ENCODE measurements at regions not wholly inside any gene's neighbourhood (a gene's known extent, or its start where the extent isn't known, plus 50 kb on each side); places are given as distances from the start of the nearest gene placed in this dataset.

DNA sequence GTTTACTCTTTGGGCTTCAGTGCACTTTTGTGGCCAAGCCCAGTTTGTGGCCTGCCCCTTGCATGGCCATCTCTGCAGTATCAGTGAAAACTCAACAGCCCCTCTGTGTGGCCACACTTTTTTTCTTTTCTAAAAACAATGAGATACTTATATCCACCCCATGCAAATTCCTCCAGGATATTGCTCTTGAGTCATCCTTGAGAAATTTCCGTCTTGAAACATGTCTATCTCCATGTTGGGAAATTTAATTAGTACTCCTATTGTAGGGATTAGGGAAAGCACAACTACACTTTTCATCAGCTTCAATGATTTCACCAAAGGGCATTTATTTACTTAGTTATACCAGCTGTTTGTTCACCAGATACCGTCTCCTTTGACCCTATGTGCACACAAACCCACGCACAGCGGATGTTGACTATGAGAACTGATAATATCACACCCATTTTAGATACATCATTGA, 993.1 kb downstream of the TSN start:
- Histone ChIP-seq H3K9me3 (ENCODE audit: control insufficient read depth in 2 of 2, low read length in 2 of 2) (no peaks in the 10 kb centered on the region), H3K36me3 (ENCODE audit: control insufficient read depth in 2 of 2, insufficient read depth in 2 of 2, low read length in 2 of 2) (no peaks in the 10 kb centered on the region), H3K27ac (ENCODE audit: low read length) (no peak overlapping the region), H3K27me3 (ENCODE audit: control insufficient read depth in 1 of 2, insufficient read depth in 2 of 2, low read length in 2 of 2) (no peaks in the 10 kb centered on the region), H3K4me1 (ENCODE audit: control insufficient read depth, insufficient read depth, low read length) (no peaks in the 10 kb centered on the region), H3K4me3 (ENCODE audit: low read length in 2 of 2) (no peak overlapping the region), H3K9ac (ENCODE audit: low read length in 2 of 2) (no peak overlapping the region)

DNA sequence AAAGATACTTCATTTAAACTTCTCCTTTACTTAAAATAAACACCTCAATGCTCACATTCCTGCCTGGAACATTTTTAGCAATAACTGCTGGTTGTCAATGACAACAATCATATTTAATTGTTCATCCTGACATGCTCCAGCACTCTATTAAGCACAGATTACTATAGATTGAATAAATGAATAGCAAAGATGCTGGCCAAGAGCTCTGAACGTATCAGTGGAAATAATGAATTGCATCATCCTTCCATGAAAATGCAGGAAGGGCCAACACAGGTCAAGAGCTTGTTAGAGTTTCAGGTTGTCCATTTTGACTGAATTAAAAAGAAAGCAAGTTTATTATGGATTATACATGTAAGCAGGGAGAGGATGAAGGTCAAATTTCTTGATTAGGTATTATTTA, 994.0 kb downstream of the TSN start:
- Histone ChIP-seq H3K36me3 (ENCODE audit: control insufficient read depth in 2 of 2, insufficient read depth in 2 of 2, low read length in 2 of 2) (no peaks in the 10 kb centered on the region), H3K4me3 (ENCODE audit: low read length in 2 of 2) (no peak overlapping the region), H3K9me3 (ENCODE audit: control insufficient read depth in 2 of 2, low read length in 2 of 2) (no peaks in the 10 kb centered on the region), H3K27me3 (ENCODE audit: control insufficient read depth in 1 of 2, insufficient read depth in 2 of 2, low read length in 2 of 2) (no peaks in the 10 kb centered on the region), H3K4me1 (ENCODE audit: control insufficient read depth, insufficient read depth, low read length) (no peaks in the 10 kb centered on the region), H3K9ac (ENCODE audit: low read length in 2 of 2) (no peak overlapping the region), H3K27ac (ENCODE audit: low read length) (no peak overlapping the region)

DNA sequence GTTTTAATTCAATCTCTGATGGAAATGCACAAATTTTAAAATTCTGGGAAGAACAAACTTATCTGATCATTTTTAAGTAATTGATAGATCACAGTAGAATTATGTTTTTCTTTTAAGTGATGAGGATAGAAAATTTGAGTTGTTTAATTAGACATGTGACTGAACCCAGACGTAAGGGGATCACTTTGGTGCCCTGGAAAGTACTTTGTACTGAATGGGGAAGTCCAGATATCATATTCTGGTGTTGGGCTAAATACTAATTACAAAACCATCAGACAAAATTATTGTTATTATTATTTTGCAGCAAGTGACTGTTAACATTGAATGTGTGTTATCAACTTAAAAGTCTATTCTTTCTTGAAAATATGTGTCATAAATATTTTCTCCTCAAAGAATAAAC, 994.6 kb downstream of the TSN start:
- Histone ChIP-seq H3K9ac (ENCODE audit: low read length in 2 of 2) (no peak overlapping the region), H3K4me1 (ENCODE audit: control insufficient read depth, insufficient read depth, low read length) (no peaks in the 10 kb centered on the region), H3K4me3 (ENCODE audit: low read length in 2 of 2) (no peak overlapping the region), H3K36me3 (ENCODE audit: control insufficient read depth in 2 of 2, insufficient read depth in 2 of 2, low read length in 2 of 2) (no peaks in the 10 kb centered on the region), H3K27me3 (ENCODE audit: control insufficient read depth in 1 of 2, insufficient read depth in 2 of 2, low read length in 2 of 2) (no peaks in the 10 kb centered on the region), H3K27ac (ENCODE audit: low read length) (no peak overlapping the region), H3K9me3 (ENCODE audit: control insufficient read depth in 2 of 2, low read length in 2 of 2) (no peaks in the 10 kb centered on the region)

DNA sequence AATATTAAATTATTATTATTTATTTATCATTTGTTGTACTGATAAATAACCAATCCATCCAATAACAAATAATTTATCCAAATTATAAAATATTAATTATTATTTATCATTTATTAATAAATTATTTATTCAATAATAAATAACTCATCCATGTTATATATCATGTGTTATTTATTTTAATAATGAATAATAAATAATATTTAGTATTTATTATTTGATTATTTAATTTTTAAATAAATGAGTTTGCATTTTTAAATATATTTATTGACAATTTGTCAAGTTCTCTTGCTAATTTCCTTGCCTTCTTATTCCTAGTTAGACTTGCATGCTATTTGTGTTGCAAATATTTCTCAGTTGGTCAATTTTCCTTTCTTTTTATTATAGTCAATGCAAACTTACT, 995.4 kb downstream of the TSN start:
- Histone ChIP-seq H3K27ac (ENCODE audit: low read length) (no peak overlapping the region), H3K9ac (ENCODE audit: low read length in 2 of 2) (no peak overlapping the region), H3K4me1 (ENCODE audit: control insufficient read depth, insufficient read depth, low read length) (no peaks in the 10 kb centered on the region), H3K27me3 (ENCODE audit: control insufficient read depth in 1 of 2, insufficient read depth in 2 of 2, low read length in 2 of 2) (no peaks in the 10 kb centered on the region), H3K36me3 (ENCODE audit: control insufficient read depth in 2 of 2, insufficient read depth in 2 of 2, low read length in 2 of 2) (no peaks in the 10 kb centered on the region), H3K9me3 (ENCODE audit: control insufficient read depth in 2 of 2, low read length in 2 of 2) (no peaks in the 10 kb centered on the region), H3K4me3 (ENCODE audit: low read length in 2 of 2) (no peak overlapping the region)

DNA sequence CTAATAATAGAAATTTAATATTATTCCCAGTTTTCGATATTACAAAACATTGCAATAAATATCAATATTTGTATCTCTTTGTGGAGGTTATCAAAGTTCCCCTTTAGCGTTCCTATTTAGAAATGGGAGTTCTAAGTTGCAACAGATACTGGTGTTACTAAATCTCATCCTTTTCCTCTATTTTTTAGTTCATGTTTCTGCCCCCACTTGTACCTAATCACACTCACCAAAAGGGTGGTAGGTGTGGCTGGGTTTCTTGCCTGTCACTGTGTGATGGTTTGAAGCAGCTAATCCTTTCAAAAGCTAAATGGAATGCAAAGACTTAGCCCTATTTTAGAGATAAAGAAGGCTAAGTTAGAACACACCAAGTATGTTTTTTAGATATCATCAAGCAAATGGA, 997.9 kb downstream of the TSN start:
- no peaks in the 10 kb centered on the region for H3K9me3 ChIP-seq (ENCODE audit: control insufficient read depth in 2 of 2, low read length in 2 of 2)
- no peaks in the 10 kb centered on the region for H3K36me3 ChIP-seq (ENCODE audit: control insufficient read depth in 2 of 2, insufficient read depth in 2 of 2, low read length in 2 of 2)
- H3K4me1 ChIP-seq (ENCODE audit: control insufficient read depth, insufficient read depth, low read length): no peaks in the 10 kb centered on the region
- H3K9ac ChIP-seq (ENCODE audit: low read length in 2 of 2): no peak overlapping the region
- no peaks in the 10 kb centered on the region for H3K27me3 ChIP-seq (ENCODE audit: control insufficient read depth in 1 of 2, insufficient read depth in 2 of 2, low read length in 2 of 2)
- no peak overlapping the region for H3K4me3 ChIP-seq (ENCODE audit: low read length in 2 of 2)
- H3K27ac ChIP-seq (ENCODE audit: low read length): no peak overlapping the region

DNA sequence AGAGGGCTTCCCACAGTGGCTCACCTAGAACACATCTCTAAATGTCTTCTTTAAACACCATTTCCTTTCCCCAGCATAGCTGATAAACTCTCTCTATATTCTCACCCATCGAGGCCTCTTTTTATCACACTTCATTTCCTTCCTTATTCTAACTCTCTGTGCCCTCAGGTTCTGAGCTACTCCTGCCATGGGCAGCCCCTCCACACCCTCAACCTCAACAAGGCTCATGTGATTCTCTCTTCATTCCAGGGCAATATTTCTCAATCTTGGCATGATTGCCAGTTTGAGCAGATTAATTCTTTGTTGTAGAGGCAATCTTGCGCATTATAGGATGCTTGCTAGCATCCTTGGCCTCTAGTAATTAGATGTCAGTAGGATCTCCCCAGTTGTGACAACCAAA, 999.1 kb downstream of the TSN start:
- H3K27me3 ChIP-seq (ENCODE audit: control insufficient read depth in 1 of 2, insufficient read depth in 2 of 2, low read length in 2 of 2): no peaks in the 10 kb centered on the region
- no peak overlapping the region for H3K9ac ChIP-seq (ENCODE audit: low read length in 2 of 2)
- no peaks in the 10 kb centered on the region for H3K36me3 ChIP-seq (ENCODE audit: control insufficient read depth in 2 of 2, insufficient read depth in 2 of 2, low read length in 2 of 2)
- no peaks in the 10 kb centered on the region for H3K4me1 ChIP-seq (ENCODE audit: control insufficient read depth, insufficient read depth, low read length)
- no peaks in the 10 kb centered on the region for H3K9me3 ChIP-seq (ENCODE audit: control insufficient read depth in 2 of 2, low read length in 2 of 2)
- no peak overlapping the region for H3K27ac ChIP-seq (ENCODE audit: low read length)
- no peak overlapping the region for H3K4me3 ChIP-seq (ENCODE audit: low read length in 2 of 2)

DNA sequence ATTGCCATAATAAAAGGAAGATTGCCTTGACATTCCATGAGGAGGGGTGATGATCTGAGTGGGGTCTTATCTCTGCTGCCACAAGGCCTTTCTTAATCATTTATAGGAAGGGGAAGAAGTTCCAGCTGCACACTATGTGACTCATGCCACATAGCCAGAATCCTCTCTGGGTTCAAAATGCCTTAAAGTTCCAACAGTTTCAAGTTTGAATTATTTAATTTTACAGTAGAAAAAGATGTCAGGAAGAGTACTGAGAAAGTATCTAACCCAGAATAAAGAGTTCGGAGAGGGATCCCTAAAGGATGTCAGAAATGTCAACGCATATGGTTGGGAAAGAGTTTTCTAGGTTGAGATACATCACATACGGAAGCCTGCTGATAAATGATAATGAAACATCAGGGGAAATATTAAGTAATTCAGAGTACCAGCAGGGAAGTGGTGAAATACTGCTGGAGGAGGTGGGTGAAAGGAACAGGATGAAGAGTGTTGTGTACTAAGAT, 999.9 kb downstream of the TSN start:
- Histone ChIP-seq H3K36me3 (ENCODE audit: control insufficient read depth in 2 of 2, insufficient read depth in 2 of 2, low read length in 2 of 2) (no peaks in the 10 kb centered on the region), H3K4me3 (ENCODE audit: low read length in 2 of 2) (no peak overlapping the region), H3K27me3 (ENCODE audit: control insufficient read depth in 1 of 2, insufficient read depth in 2 of 2, low read length in 2 of 2) (no peaks in the 10 kb centered on the region), H3K4me1 (ENCODE audit: control insufficient read depth, insufficient read depth, low read length) (no peaks in the 10 kb centered on the region), H3K27ac (ENCODE audit: low read length) (no peak overlapping the region), H3K9ac (ENCODE audit: low read length in 2 of 2) (no peak overlapping the region), H3K9me3 (ENCODE audit: control insufficient read depth in 2 of 2, low read length in 2 of 2) (peaks cover 0 to 2% of the 10 kb centered on the region in 2 donors)

DNA sequence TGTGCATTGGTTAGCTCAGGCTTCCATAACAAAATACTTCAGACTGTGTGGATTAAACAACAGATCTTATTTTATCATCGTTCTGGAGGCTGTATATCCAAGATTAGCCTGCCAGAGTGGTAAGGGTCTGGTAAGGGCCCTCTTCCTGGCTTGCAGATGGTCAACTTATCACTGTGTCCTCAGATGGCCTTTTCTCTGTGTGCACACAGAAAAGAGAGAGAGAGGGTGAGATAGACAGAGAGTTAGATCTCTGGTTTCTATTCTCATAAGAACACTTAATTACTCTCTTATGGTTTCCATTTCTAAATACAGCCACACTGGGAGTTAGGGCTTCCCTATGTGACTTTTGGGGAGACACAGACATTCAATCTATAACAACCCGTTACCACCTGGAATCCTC, 1003.5 kb downstream of the TSN start:
- no peak overlapping the region for H3K27ac ChIP-seq (ENCODE audit: low read length)
- H3K4me3 ChIP-seq (ENCODE audit: low read length in 2 of 2): no peak overlapping the region
- no peaks in the 10 kb centered on the region for H3K36me3 ChIP-seq (ENCODE audit: control insufficient read depth in 2 of 2, insufficient read depth in 2 of 2, low read length in 2 of 2)
- H3K9ac ChIP-seq (ENCODE audit: low read length in 2 of 2): no peak overlapping the region
- H3K27me3 ChIP-seq (ENCODE audit: control insufficient read depth in 1 of 2, insufficient read depth in 2 of 2, low read length in 2 of 2): no peaks in the 10 kb centered on the region
- peaks cover 4 to 6% of the 10 kb centered on the region in 2 donors for H3K9me3 ChIP-seq (ENCODE audit: control insufficient read depth in 2 of 2, low read length in 2 of 2)
- no peaks in the 10 kb centered on the region for H3K4me1 ChIP-seq (ENCODE audit: control insufficient read depth, insufficient read depth, low read length)

DNA sequence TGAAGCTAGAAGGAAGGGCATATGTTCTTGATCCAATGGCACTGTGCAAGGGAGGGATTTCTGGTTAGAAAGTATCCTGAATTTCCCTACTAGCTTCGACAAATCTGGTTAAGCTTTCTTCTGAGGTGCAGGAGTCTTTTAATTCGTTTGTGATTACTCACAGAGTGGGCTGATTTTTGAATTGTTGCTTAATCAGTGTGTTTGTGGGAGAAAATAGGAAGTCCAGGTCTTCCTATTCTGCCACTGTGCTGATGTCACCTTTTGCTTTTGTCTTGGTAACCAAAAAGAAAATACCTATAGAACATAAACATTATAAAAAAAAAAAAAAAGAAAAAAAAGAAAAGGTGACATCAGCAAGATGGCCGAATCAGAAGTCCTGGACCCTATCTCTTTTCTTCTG, 1008.6 kb downstream of the TSN start:
- Histone ChIP-seq H3K27me3 (ENCODE audit: control insufficient read depth in 1 of 2, insufficient read depth in 2 of 2, low read length in 2 of 2) (no peaks in the 10 kb centered on the region), H3K9me3 (ENCODE audit: control insufficient read depth in 2 of 2, low read length in 2 of 2) (peaks cover 4 to 6% of the 10 kb centered on the region in 2 donors), H3K9ac (ENCODE audit: low read length in 2 of 2) (no peak overlapping the region), H3K36me3 (ENCODE audit: control insufficient read depth in 2 of 2, insufficient read depth in 2 of 2, low read length in 2 of 2) (no peaks in the 10 kb centered on the region), H3K4me1 (ENCODE audit: control insufficient read depth, insufficient read depth, low read length) (no peaks in the 10 kb centered on the region), H3K27ac (ENCODE audit: low read length) (no peak overlapping the region), H3K4me3 (ENCODE audit: low read length in 2 of 2) (no peak overlapping the region)

DNA sequence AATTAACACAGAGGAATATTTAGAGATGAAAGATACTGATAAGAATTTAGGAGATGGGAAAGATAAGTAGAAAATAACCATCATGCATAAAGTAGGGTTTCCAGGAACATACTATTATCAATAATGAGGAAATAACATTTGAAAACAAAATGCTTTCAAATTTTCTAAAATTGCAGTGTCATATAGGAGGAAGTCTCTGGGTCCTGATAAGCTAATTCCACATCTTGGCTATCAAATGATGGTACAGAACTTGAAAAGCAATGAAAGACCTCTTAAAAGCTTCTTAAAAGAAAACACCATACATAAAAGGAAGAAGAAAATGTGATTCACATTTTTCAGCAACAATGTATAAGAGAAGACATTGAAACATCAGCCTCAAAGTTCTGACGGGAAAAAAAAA, 1024.8 kb downstream of the TSN start:
- Histone ChIP-seq H3K4me1 (ENCODE audit: control insufficient read depth, insufficient read depth, low read length) (no peaks in the 10 kb centered on the region), H3K4me3 (ENCODE audit: low read length in 2 of 2) (no peak overlapping the region), H3K27ac (ENCODE audit: low read length) (no peak overlapping the region), H3K9ac (ENCODE audit: low read length in 2 of 2) (no peak overlapping the region), H3K36me3 (ENCODE audit: control insufficient read depth in 2 of 2, insufficient read depth in 2 of 2, low read length in 2 of 2) (no peaks in the 10 kb centered on the region), H3K27me3 (ENCODE audit: control insufficient read depth in 1 of 2, insufficient read depth in 2 of 2, low read length in 2 of 2) (no peaks in the 10 kb centered on the region), H3K9me3 (ENCODE audit: control insufficient read depth in 2 of 2, low read length in 2 of 2) (no peaks in the 10 kb centered on the region)

DNA sequence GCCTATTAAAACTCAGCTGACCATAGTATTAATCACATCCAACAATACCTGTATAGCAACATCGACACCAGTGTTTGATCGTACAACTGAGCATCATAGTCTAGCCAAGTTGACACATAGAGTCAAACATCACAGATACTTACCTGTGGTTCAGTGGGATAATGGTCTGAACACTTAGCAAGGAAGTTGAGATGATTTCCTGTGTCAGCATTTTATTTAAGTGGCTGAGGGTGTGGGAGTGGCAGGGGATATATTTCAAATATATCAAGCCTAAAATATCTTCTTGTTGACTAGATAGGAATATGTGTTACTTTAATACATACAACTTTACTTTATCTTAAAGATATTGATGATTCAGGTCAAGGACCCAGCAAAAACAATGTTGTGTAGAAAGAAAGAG, 1038.6 kb downstream of the TSN start:
- no peak overlapping the region for H3K27ac ChIP-seq (ENCODE audit: low read length)
- no peak overlapping the region for H3K9ac ChIP-seq (ENCODE audit: low read length in 2 of 2)
- no peaks in the 10 kb centered on the region for H3K27me3 ChIP-seq (ENCODE audit: control insufficient read depth in 1 of 2, insufficient read depth in 2 of 2, low read length in 2 of 2)
- no peak overlapping the region for H3K4me3 ChIP-seq (ENCODE audit: low read length in 2 of 2)
- H3K36me3 ChIP-seq (ENCODE audit: control insufficient read depth in 2 of 2, insufficient read depth in 2 of 2, low read length in 2 of 2): no peaks in the 10 kb centered on the region
- H3K9me3 ChIP-seq (ENCODE audit: control insufficient read depth in 2 of 2, low read length in 2 of 2): no peaks in the 10 kb centered on the region
- H3K4me1 ChIP-seq (ENCODE audit: control insufficient read depth, insufficient read depth, low read length): no peaks in the 10 kb centered on the region

Data from stomach smooth muscle (tissue), 2 donors.